ENCODE measurements at regions not wholly inside any gene's neighbourhood (a gene's known extent, or its start where the extent isn't known, plus 50 kb on each side); places are given as distances from the start of the nearest gene placed in this dataset.

GRCh38 chr2:122867941-122868340 lies 1112.5 kb downstream of the TSN start:
- no peak overlapping the region for H3K4me3 Mint-ChIP-seq
- no peaks in the 10 kb centered on the region for H3K36me3 Mint-ChIP-seq (ENCODE audit: low read depth)
- H3K27ac Mint-ChIP-seq = no peak overlapping the region
- H3K9me3 Mint-ChIP-seq = peaks cover 16% of the 10 kb centered on the region
- H3K4me1 Mint-ChIP-seq (ENCODE audit: low read depth) = no peaks in the 10 kb centered on the region
- no peaks in the 10 kb centered on the region for H3K27me3 Mint-ChIP-seq (ENCODE audit: low read depth)

DNA sequence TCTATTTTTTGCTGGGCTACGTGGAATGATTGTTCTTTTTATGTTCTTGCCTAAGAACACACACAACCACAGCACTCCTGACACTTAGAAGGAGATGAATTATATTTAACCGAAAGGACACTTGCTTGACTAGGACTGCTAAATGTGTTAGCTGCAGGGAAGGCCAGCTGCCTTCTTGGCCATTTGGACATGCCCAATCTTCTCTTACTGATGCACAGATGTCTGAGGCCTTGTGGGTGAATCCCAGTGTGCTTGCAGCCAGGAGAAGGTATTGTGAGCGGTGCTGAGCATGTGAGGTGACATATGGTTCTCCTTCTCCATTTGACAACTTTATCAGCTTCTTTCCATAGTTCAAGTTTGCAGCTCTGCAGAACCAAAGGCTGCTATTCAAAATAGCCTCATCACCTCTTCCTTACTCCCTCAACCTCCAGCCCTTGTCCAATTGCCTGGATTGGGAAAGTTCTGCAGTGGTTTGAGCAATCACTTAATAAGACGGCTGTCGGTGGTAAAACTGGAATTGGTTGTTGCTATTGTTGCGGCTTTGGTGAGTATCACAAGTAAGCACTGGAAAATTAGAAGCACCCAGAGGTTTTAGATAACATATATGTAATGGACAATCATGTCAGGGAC lies 1113.3 kb downstream of the TSN start:
- no peaks in the 10 kb centered on the region for H3K4me1 Mint-ChIP-seq (ENCODE audit: low read depth)
- no peaks in the 10 kb centered on the region for H3K27me3 Mint-ChIP-seq (ENCODE audit: low read depth)
- H3K36me3 Mint-ChIP-seq (ENCODE audit: low read depth) = no peaks in the 10 kb centered on the region
- H3K4me3 Mint-ChIP-seq = no peak overlapping the region
- peaks cover 16% of the 10 kb centered on the region for H3K9me3 Mint-ChIP-seq
- no peak overlapping the region for H3K27ac Mint-ChIP-seq

DNA sequence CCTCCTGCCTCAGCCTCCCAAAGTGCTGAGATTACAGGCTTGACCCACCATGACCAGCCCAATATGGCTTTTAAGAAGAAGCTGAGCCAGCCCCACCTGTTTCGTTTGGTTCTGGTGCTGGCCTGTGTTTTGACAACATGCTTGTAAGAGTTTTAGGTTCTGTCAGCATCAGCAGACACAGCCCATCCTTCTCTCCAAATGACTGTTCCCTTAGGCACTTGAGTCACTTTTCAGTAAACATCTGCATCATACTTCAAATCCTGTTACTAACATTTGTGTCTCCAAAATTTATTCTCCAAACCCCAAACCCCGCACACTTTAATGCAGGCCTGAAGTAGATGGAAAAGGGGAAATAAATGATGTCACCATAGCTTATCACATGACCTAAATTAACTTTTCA lies 1118.5 kb downstream of the TSN start:
- no peaks in the 10 kb centered on the region for H3K36me3 Mint-ChIP-seq (ENCODE audit: low read depth)
- H3K4me1 Mint-ChIP-seq (ENCODE audit: low read depth) = no peaks in the 10 kb centered on the region
- no peaks in the 10 kb centered on the region for H3K9me3 Mint-ChIP-seq

DNA sequence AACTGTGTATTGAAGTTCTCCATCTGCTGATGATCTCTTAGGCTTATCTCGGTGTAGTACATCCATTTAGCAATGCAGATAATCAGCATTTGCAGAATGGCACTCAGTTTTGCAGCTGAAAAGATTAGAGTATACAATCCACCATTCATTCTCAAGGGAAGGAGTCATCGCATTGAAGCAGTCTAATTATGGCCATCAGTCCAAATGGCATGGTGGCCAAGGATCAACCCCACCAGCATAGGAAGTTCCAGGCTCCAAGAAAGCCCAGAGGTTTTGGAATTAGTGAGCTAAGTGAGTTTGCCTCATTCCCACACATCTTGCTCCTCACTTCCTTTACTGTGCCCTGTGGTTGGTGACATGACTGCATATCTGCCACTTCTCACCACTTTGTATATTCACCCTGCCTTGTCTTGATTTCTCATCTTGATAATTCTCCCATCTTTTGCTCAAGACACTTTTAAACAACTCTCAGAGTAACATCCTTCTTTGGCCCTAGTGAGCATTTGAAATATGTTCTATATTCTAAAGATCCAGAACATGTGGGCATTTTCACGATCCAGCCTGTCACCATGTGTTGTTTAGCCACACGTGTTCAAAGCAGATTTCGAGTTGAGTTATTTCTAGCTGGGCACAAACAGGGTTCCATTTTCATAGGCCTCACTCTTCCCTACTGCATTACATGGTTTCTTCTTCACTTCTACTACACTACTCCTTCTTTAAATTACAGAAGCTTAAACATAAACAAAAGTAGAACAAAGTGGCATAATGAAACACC lies 1119.8 kb downstream of the TSN start:
- no peaks in the 10 kb centered on the region for H3K27me3 Mint-ChIP-seq (ENCODE audit: low read depth)
- H3K4me1 Mint-ChIP-seq (ENCODE audit: low read depth) = no peaks in the 10 kb centered on the region
- H3K27ac Mint-ChIP-seq = no peak overlapping the region
- H3K4me3 Mint-ChIP-seq = no peak overlapping the region
- no peaks in the 10 kb centered on the region for H3K36me3 Mint-ChIP-seq (ENCODE audit: low read depth)
- no peaks in the 10 kb centered on the region for H3K9me3 Mint-ChIP-seq

More for the DNA sequence above, 1118.5 kb downstream of the TSN start:
- Mint-ChIP-seq H3K4me3 (no peak overlapping the region), H3K27me3 (ENCODE audit: low read depth) (no peaks in the 10 kb centered on the region), H3K27ac (no peak overlapping the region)

DNA sequence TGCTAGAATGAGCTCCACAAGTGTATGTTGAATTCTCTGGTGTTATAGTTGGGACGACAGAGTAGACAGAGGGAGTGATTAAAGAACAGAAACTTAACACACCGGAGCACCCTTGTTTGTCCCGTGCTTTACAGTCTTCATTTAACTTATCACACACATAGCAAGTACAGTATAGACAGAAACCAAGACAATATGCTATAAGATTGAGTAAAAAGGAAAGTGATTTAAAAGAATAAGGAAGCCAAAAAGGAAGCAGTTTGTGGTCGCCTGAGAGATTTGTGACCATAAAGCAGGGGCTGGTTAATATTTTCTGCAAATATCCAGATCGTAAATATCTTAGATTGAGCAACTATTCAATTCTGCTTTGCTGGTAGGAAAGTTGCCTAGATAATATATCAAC lies 1128.4 kb downstream of the TSN start:
- Mint-ChIP-seq H3K27ac (no peak overlapping the region), H3K9me3 (peaks cover 6% of the 10 kb centered on the region), H3K27me3 (ENCODE audit: low read depth) (no peaks in the 10 kb centered on the region)

GRCh38 chr2:122884889-122885288 lies 1129.4 kb downstream of the TSN start:
- no peak overlapping the region for H3K4me3 Mint-ChIP-seq
- H3K27me3 Mint-ChIP-seq (ENCODE audit: low read depth) = no peaks in the 10 kb centered on the region
- no peak overlapping the region for H3K27ac Mint-ChIP-seq
- no peaks in the 10 kb centered on the region for H3K4me1 Mint-ChIP-seq (ENCODE audit: low read depth)
- H3K9me3 Mint-ChIP-seq = peaks cover 6% of the 10 kb centered on the region
- H3K36me3 Mint-ChIP-seq (ENCODE audit: low read depth) = no peaks in the 10 kb centered on the region

More for the DNA sequence above, 1128.4 kb downstream of the TSN start:
- no peaks in the 10 kb centered on the region for H3K36me3 Mint-ChIP-seq (ENCODE audit: low read depth)
- H3K4me1 Mint-ChIP-seq (ENCODE audit: low read depth) = no peaks in the 10 kb centered on the region
- H3K4me3 Mint-ChIP-seq = no peak overlapping the region

GRCh38 chr2:122885436-122885835 lies 1130.0 kb downstream of the TSN start:
- Mint-ChIP-seq H3K4me1 (ENCODE audit: low read depth) (no peaks in the 10 kb centered on the region), H3K27me3 (ENCODE audit: low read depth) (no peaks in the 10 kb centered on the region), H3K9me3 (peaks cover 6% of the 10 kb centered on the region), H3K4me3 (no peak overlapping the region), H3K27ac (no peak overlapping the region), H3K36me3 (ENCODE audit: low read depth) (no peaks in the 10 kb centered on the region)

GRCh38 chr2:122886479-122887145 lies 1131.2 kb downstream of the TSN start:
- Mint-ChIP-seq H3K27ac (no peak overlapping the region), H3K4me1 (ENCODE audit: low read depth) (no peaks in the 10 kb centered on the region), H3K27me3 (ENCODE audit: low read depth) (no peaks in the 10 kb centered on the region), H3K4me3 (no peak overlapping the region), H3K36me3 (ENCODE audit: low read depth) (no peaks in the 10 kb centered on the region), H3K9me3 (no peaks in the 10 kb centered on the region)

- Mint-ChIP-seq H3K4me1 (ENCODE audit: low read depth) (no peaks in the 10 kb centered on the region), H3K36me3 (ENCODE audit: low read depth) (no peaks in the 10 kb centered on the region), H3K27me3 (ENCODE audit: low read depth) (no peaks in the 10 kb centered on the region), H3K4me3 (no peak overlapping the region), H3K9me3 (peaks cover 16% of the 10 kb centered on the region), H3K27ac (no peak overlapping the region)
These were observed 1125.5 kb upstream of the CNTNAP5 start for GRCh38 chr2:122899614-122900013.

- no peaks in the 10 kb centered on the region for H3K36me3 Mint-ChIP-seq (ENCODE audit: low read depth)
- H3K27ac Mint-ChIP-seq = no peak overlapping the region
- no peaks in the 10 kb centered on the region for H3K27me3 Mint-ChIP-seq (ENCODE audit: low read depth)
- no peaks in the 10 kb centered on the region for H3K4me1 Mint-ChIP-seq (ENCODE audit: low read depth)
- H3K4me3 Mint-ChIP-seq = no peak overlapping the region
- peaks cover 3% of the 10 kb centered on the region for H3K9me3 Mint-ChIP-seq
These were observed 1119.7 kb upstream of the CNTNAP5 start for GRCh38 chr2:122905431-122905830.

GRCh38 chr2:122908159-122908558 lies 1116.9 kb upstream of the CNTNAP5 start:
- H3K36me3 Mint-ChIP-seq (ENCODE audit: low read depth) = no peaks in the 10 kb centered on the region
- no peaks in the 10 kb centered on the region for H3K4me1 Mint-ChIP-seq (ENCODE audit: low read depth)
- H3K9me3 Mint-ChIP-seq = peaks cover 6% of the 10 kb centered on the region
- H3K4me3 Mint-ChIP-seq = no peak overlapping the region
- no peak overlapping the region for H3K27ac Mint-ChIP-seq
- no peaks in the 10 kb centered on the region for H3K27me3 Mint-ChIP-seq (ENCODE audit: low read depth)

- H3K27me3 Mint-ChIP-seq (ENCODE audit: low read depth) = no peaks in the 10 kb centered on the region
- no peak overlapping the region for H3K27ac Mint-ChIP-seq
- H3K4me3 Mint-ChIP-seq = no peak overlapping the region
- H3K9me3 Mint-ChIP-seq = peaks cover 33% of the 10 kb centered on the region
- H3K4me1 Mint-ChIP-seq (ENCODE audit: low read depth) = no peaks in the 10 kb centered on the region
- no peaks in the 10 kb centered on the region for H3K36me3 Mint-ChIP-seq (ENCODE audit: low read depth)
These were observed 1097.9 kb upstream of the CNTNAP5 start for GRCh38 chr2:122927197-122927596.

DNA sequence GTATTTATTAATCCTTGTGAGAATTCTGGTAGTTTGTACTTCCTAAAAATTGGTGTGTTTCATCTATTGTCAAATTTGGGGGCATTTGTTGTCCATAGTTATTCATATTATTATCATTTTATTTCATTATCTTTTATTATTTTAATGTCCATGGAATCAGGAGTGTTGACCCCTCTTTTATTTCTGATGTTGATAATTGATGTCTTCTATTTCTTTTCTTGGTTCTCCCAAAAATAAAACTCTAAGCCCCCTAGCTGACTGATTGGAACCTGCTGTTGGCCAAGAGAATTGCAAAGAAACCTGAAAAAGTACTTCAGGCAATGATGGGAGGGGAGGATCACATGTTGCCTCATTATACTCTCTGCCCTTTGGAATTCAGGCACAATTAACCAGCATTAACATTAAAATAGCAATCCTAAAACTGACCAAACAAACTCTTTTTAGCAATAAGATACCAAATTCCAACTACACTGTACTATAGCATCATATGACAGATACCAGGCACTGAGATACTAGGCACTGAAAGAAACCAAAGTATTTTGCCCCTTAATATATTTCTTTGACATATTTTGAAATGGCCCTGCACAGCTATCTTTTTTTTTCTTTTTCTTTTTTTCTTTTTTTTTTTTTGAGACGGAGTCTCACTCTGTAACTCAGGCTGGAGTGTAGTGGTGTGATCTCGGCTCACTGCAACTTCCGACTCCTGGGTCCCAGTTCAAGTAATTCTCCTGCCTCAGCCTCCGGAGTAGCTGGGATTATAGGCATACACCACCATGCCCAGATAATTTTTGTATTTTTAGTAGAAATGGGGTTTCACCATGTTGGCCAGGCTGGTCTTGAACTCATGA lies 1097.2 kb upstream of the CNTNAP5 start:
- no peak overlapping the region for H3K27ac Mint-ChIP-seq
- peaks cover 32% of the 10 kb centered on the region for H3K9me3 Mint-ChIP-seq
- no peak overlapping the region for H3K4me3 Mint-ChIP-seq
- H3K36me3 Mint-ChIP-seq (ENCODE audit: low read depth) = no peaks in the 10 kb centered on the region
- no peaks in the 10 kb centered on the region for H3K4me1 Mint-ChIP-seq (ENCODE audit: low read depth)
- H3K27me3 Mint-ChIP-seq (ENCODE audit: low read depth) = no peaks in the 10 kb centered on the region

DNA sequence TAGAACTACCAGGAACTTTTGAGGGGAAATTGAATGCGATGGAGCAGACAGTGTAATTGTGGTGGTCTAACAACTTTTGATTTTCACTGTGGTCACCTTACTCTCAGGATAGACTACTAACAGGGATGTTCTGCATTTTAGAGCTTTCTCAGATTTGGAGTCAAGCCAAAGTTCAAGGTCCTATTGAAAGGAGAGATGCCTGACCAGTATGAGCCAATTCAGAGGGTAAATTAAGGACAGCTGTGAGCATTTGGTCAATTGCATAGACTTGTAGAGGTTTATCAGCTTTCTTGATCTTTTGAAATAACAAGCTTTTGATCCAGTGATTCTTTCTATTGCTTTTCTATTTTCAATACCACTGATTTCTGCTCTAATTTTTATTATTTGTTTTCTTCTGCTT lies 1095.7 kb upstream of the CNTNAP5 start:
- H3K27me3 Mint-ChIP-seq (ENCODE audit: low read depth) = no peaks in the 10 kb centered on the region
- H3K9me3 Mint-ChIP-seq = peaks cover 24% of the 10 kb centered on the region
- no peak overlapping the region for H3K27ac Mint-ChIP-seq
- no peaks in the 10 kb centered on the region for H3K4me1 Mint-ChIP-seq (ENCODE audit: low read depth)
- no peaks in the 10 kb centered on the region for H3K36me3 Mint-ChIP-seq (ENCODE audit: low read depth)
- H3K4me3 Mint-ChIP-seq = no peak overlapping the region
